Posterior vena cava (tissue), 2 donors: ENCODE measurements at regions not wholly inside any gene's neighbourhood (a gene's known extent, or its start where the extent isn't known, plus 50 kb on each side); places are given as distances from the start of the nearest gene placed in this dataset.

Experiments
- DNase-seq: peaks from one replicate; pipeline ENCODE4 v3.0.0-alpha.2; 2020; ENCODE audit warnings: low spot score
- intact Hi-C, 2 donors: fragments of 100-400 bp; cut with DNase I; formaldehyde crosslinking; loops; one replicate each; pipeline versions ENCODE4 v1.14.1 to v1.14.2; 2022 to 2023
- donor health status: DM: yes; HTN: yes; CAD: no.
- donor health status: DM: yes; HTN: yes; CAD: no.

GRCh38 chr5:77849308-77849900 is 73.3 kb upstream of the TBCA start:
- no peak for DNase-seq
- intact Hi-C loops, result loop anchor here in 1 of 2 donors (5.0 kb wide), 1 partner anchor 37 kb away; no protein-coding TSS in a partner anchor

GRCh38 chr5:77847814-77848290 is 71.7 kb upstream of the TBCA start:
- intact Hi-C loops, result loop anchor here in 1 of 2 donors (5.0 kb wide), 1 partner anchor 36 kb away; no protein-coding TSS in a partner anchor
- DNase-seq, result no peak

GRCh38 chr5:77847129-77847460 is 71.0 kb upstream of the TBCA start:
- intact Hi-C loops, result loop anchor here in 1 of 2 donors (5.0 kb wide), 1 partner anchor 35 kb away; no protein-coding TSS in a partner anchor
- no peak for DNase-seq

GRCh38 chr5:77846422-77847128 is 70.4 kb upstream of the TBCA start:
- intact Hi-C loops, result loop anchor here in 1 of 2 donors (5.0 kb wide), 1 partner anchor 34 kb away; no protein-coding TSS in a partner anchor
- no peak for DNase-seq

- no peak for DNase-seq
- intact Hi-C loops, result loop anchor here in 1 of 2 donors (5.0 kb wide), 1 partner anchor 33 kb away; no protein-coding TSS in a partner anchor
Observed at GRCh38 chr5:77845324-77845646, 69.1 kb upstream of the TBCA start.

- intact Hi-C loops, result loop anchor here in 1 of 2 donors (5.0 kb wide), 1 partner anchor 32 kb away; no protein-coding TSS in a partner anchor
- DNase-seq, result no peak
Observed at GRCh38 chr5:77844623-77845323, 68.6 kb upstream of the TBCA start.

- no peak for DNase-seq
- intact Hi-C loops, result no loop called here
Observed at GRCh38 chr5:77844373-77844622, 68.2 kb upstream of the TBCA start.

- no peak for DNase-seq
- intact Hi-C loops, result no loop called here
Observed at GRCh38 chr5:77843570-77844372, 67.6 kb upstream of the TBCA start.

GRCh38 chr5:77842243-77842642 is 66.1 kb upstream of the TBCA start:
- no peak for DNase-seq
- intact Hi-C loops, result no loop called here

GRCh38 chr5:77841616-77842015 is 65.5 kb upstream of the TBCA start:
- no peak for DNase-seq
- intact Hi-C loops, result no loop called here

- DNase-seq, result no peak
- intact Hi-C loops, result no loop called here
Observed at GRCh38 chr5:77840930-77841329, 64.8 kb upstream of the TBCA start.

- intact Hi-C loops, result no loop called here
Observed at GRCh38 chr5:77839691-77840090, 63.6 kb upstream of the TBCA start.

GRCh38 chr5:77832938-77833337 is 56.8 kb upstream of the TBCA start:
- intact Hi-C loops, result no loop called here
- no peak for DNase-seq

More at GRCh38 chr5:77839691-77840090, 63.6 kb upstream of the TBCA start:
- DNase-seq, result no peak

GRCh38 chr5:77832166-77832770 is 56.1 kb upstream of the TBCA start:
- no peak for DNase-seq
- intact Hi-C loops, result no loop called here

- intact Hi-C loops, result no loop called here
- no peak for DNase-seq
Observed at GRCh38 chr5:77828445-77828844, 52.3 kb upstream of the TBCA start.
